GM23338 (cell line): ENCODE measurements at regions not wholly inside any gene's neighbourhood (a gene's known extent, or its start where the extent isn't known, plus 50 kb on each side); places are given as distances from the start of the nearest gene placed in this dataset.

ENCODE experiments used
- ATAC-seq: fragments of 200-7000 bp; cut with Tn5 transposase; 3 replicates; pipeline ENCODE4 v1.9.1; 2020
- DNase-seq: peaks from one replicate; pipeline ENCODE4 v3.0.0-alpha.2; 2015; ENCODE audit warnings: low spot score
- H2AFZ ChIP-seq: fragments of 200-600 bp; sonication (generic); 2 replicates; pipeline ENCODE4 v1.8.0; 2016; ENCODE audit warnings: antibody characterized with exemption, mild to moderate bottlenecking, moderate library complexity
- H3F3A ChIP-seq: fragments of 200-600 bp; sonication (generic); replicated peaks from 2 replicates; pipeline ENCODE4 v1.8.0; 2017; ENCODE audit warnings: antibody characterized with exemption, mixed run types, low read depth
- H3K27ac ChIP-seq: fragments of 200-600 bp; sonication (generic); 2 replicates; pipeline ENCODE4 v1.6.1; 2016; ENCODE audit warnings: low read depth
- H3K27me3 ChIP-seq: fragments of 200-600 bp; sonication (generic); 2 replicates; pipeline ENCODE4 v1.8.0; 2016; ENCODE audit warnings: mild to moderate bottlenecking, mixed run types, moderate library complexity; ENCODE audit not compliant: insufficient read depth
- H3K36me3 ChIP-seq: fragments of 200-600 bp; sonication (generic); 2 replicates; pipeline ENCODE4 v1.8.0; 2016; ENCODE audit warnings: mild to moderate bottlenecking; ENCODE audit not compliant: insufficient read depth
- H3K4me1 ChIP-seq: fragments of 200-600 bp; sonication (generic); 2 replicates; pipeline ENCODE4 v1.8.0; 2016; ENCODE audit warnings: mild to moderate bottlenecking, moderate library complexity; ENCODE audit not compliant: insufficient read depth
- H3K4me2 ChIP-seq: fragments of 200-600 bp; sonication (generic); 2 replicates; pipeline ENCODE4 v1.7.1; 2017; ENCODE audit warnings: mixed run types
- H3K4me3 ChIP-seq: fragments of 200-600 bp; sonication (generic); 2 replicates; pipeline ENCODE4 v1.6.1; 2016; ENCODE audit warnings: mixed run types
- H3K79me2 ChIP-seq: fragments of 200-600 bp; sonication (generic); replicated peaks from 2 replicates; pipeline ENCODE4 v1.8.0; 2017; ENCODE audit warnings: mild to moderate bottlenecking; ENCODE audit not compliant: insufficient read depth
- H3K9me2 ChIP-seq: fragments of 200-600 bp; sonication (generic); 2 replicates; pipeline ENCODE4 v1.8.0; 2017; ENCODE audit not compliant: insufficient read depth
- H4K20me1 ChIP-seq: fragments of 200-600 bp; sonication (generic); replicated peaks from 2 replicates; pipeline ENCODE4 v1.8.0; 2017; ENCODE audit warnings: mild to moderate bottlenecking; ENCODE audit not compliant: insufficient read depth
- H3K27ac Mint-ChIP-seq: 2 replicates; pipeline ENCODE4 v1.8.0; 2020; ENCODE audit warnings: inconsistent platforms, mild to moderate bottlenecking, moderate library complexity, mixed read lengths
- H3K27me3 Mint-ChIP-seq: 3 replicates; pipeline ENCODE4 v1.8.0; 2022; ENCODE audit warnings: low read depth, mild to moderate bottlenecking, moderate library complexity, mixed read lengths, inconsistent platforms; ENCODE audit not compliant: insufficient read depth, poor library complexity
- H3K36me3 Mint-ChIP-seq: 3 replicates; pipeline ENCODE4 v1.8.0; 2021; ENCODE audit warnings: low read depth, mild to moderate bottlenecking, inconsistent platforms, moderate library complexity, mixed read lengths
- H3K4me1 Mint-ChIP-seq: 3 replicates; pipeline ENCODE4 v1.8.0; 2020; ENCODE audit warnings: mild to moderate bottlenecking, inconsistent platforms, mixed read lengths
- H3K4me3 Mint-ChIP-seq: 3 replicates; pipeline ENCODE4 v1.8.0; 2021; ENCODE audit warnings: moderate library complexity, mild to moderate bottlenecking, inconsistent platforms, mixed read lengths
- H3K9me3 Mint-ChIP-seq: 3 replicates; pipeline ENCODE4 v1.8.0; 2020; ENCODE audit warnings: moderate library complexity, mild to moderate bottlenecking, inconsistent platforms, mixed read lengths
- CREB1 ChIP-seq: fragments of 250-450 bp; sonication (Bioruptor Pico); IDR thresholded peaks from 2 replicates; pipeline ENCODE4 v1.5.0; 2020; ENCODE audit warnings: low read depth, mild to moderate bottlenecking, moderate library complexity
- CTCF ChIP-seq, 2 experiments: fragments of 200-600 bp in 1 of 2; sonication (generic) in 1 of 2; conservative IDR thresholded peaks; 2 replicates each; pipeline versions ENCODE4 v1.5.1 to v1.6.1; 2016 to 2017; ENCODE audit warnings: antibody characterized with exemption in 2 of 2, low read depth in 2 of 2, mild to moderate bottlenecking in 2 of 2, moderate library complexity in 1 of 2
- ETS1 ChIP-seq: IDR thresholded peaks from 2 replicates; pipeline ENCODE4 v1.6.1; 2016; ENCODE audit warnings: antibody characterized with exemption
- EZH2 ChIP-seq: fragments of 200-600 bp; sonication (generic); IDR thresholded peaks from one replicate; pipeline ENCODE4 v1.8.0; 2017; ENCODE audit warnings: antibody characterized with exemption, mild to moderate bottlenecking, low read depth; ENCODE audit not compliant: unreplicated experiment
- EZH2phosphoT487 ChIP-seq: fragments of 200-600 bp; sonication (generic); IDR thresholded peaks from one replicate; pipeline ENCODE4 v1.8.1; 2018; ENCODE audit warnings: antibody characterized with exemption; ENCODE audit not compliant: unreplicated experiment
- JUNB ChIP-seq: IDR thresholded peaks from one replicate; pipeline ENCODE4 v1.6.1; 2016; ENCODE audit warnings: antibody characterized with exemption; ENCODE audit not compliant: unreplicated experiment
- NANOG ChIP-seq: IDR thresholded peaks from 2 replicates; pipeline ENCODE4 v1.6.1; 2016; ENCODE audit warnings: antibody characterized with exemption, borderline replicate concordance
- POLR2AphosphoS5 ChIP-seq: IDR thresholded peaks from 2 replicates; pipeline ENCODE4 v1.6.1; 2016; ENCODE audit warnings: antibody characterized with exemption, low read depth
- REST ChIP-seq: IDR thresholded peaks from one replicate; pipeline ENCODE4 v1.6.1; 2018; ENCODE audit warnings: antibody characterized with exemption; ENCODE audit not compliant: unreplicated experiment
- STAT1 ChIP-seq: IDR thresholded peaks from one replicate; pipeline ENCODE4 v1.6.1; 2016; ENCODE audit warnings: antibody characterized with exemption; ENCODE audit not compliant: unreplicated experiment
- ZNF331 ChIP-seq: fragments of 250-450 bp; sonication (Bioruptor Pico); IDR thresholded peaks from 2 replicates; pipeline ENCODE4 v1.5.0; 2020; ENCODE audit warnings: low read depth, mild to moderate bottlenecking, moderate library complexity

GRCh38 chr10:4646547-4646946 is 179.5 kb upstream of the AKR1E2 start:
- Mint-ChIP-seq H3K27ac (no peak overlapping the region), H3K27me3 (peaks cover 2% of the 10 kb centered on the region), H3K4me3 (no peak overlapping the region), H3K4me1 (peaks cover 7% of the 10 kb centered on the region; the same call in 2 of the 3 replicates), H3K9me3 (no peaks in the 10 kb centered on the region), H3K36me3 (no peaks in the 10 kb centered on the region)
- 0 out of 2 replicates have a peak, but pooled peaks cover 2% of the 10 kb centered on the region for H3K9me2 ChIP-seq
- H3K4me1 ChIP-seq: no peaks in the 10 kb centered on the region
- no peaks in the 10 kb centered on the region for H3K79me2 ChIP-seq
- no peak overlapping the region for H2AFZ ChIP-seq
- H3K27me3 ChIP-seq: no peaks in the 10 kb centered on the region
- ATAC-seq (no peak), DNase-seq (no peak)
- TF ChIP-seq STAT1: no peak
- TF ChIP-seq CREB1: no peak
- H4K20me1 ChIP-seq: no peaks in the 10 kb centered on the region
- H3F3A ChIP-seq: no peaks in the 10 kb centered on the region
- no peak overlapping the region for H3K27ac ChIP-seq
- no peak overlapping the region for H3K4me2 ChIP-seq
- H3K36me3 ChIP-seq: no peaks in the 10 kb centered on the region
- no peak overlapping the region for H3K4me3 ChIP-seq

- no peaks in the 10 kb centered on the region for H3F3A ChIP-seq
- no peaks in the 10 kb centered on the region for H3K36me3 Mint-ChIP-seq
- TF ChIP-seq NANOG: no peak
- no peak for TF ChIP-seq CTCF (conservative IDR thresholded peaks at IDR 0.05; ENCODE audit: low read depth in 2 of 2)
- no peak for TF ChIP-seq ETS1
- TF ChIP-seq EZH2phosphoT487: no peak
- TF ChIP-seq JUNB: no peak
- no peaks in the 10 kb centered on the region for H3K4me1 ChIP-seq
- no peaks in the 10 kb centered on the region for H3K36me3 ChIP-seq
- DNase-seq (no peak), ATAC-seq (no peak)
- no peaks in the 10 kb centered on the region for H3K79me2 ChIP-seq
- H3K4me1 Mint-ChIP-seq: peaks cover 7% of the 10 kb centered on the region; the same call in 2 of the 3 replicates
- H3K4me3 ChIP-seq: no peak overlapping the region
- no peak overlapping the region for H3K27ac Mint-ChIP-seq
- H3K9me2 ChIP-seq: 0 out of 2 replicates have a peak, but pooled peaks cover 2% of the 10 kb centered on the region
- no peaks in the 10 kb centered on the region for H4K20me1 ChIP-seq
- H3K27me3 Mint-ChIP-seq: peaks cover 2% of the 10 kb centered on the region
- no peak overlapping the region for H2AFZ ChIP-seq
- no peak overlapping the region for H3K4me3 Mint-ChIP-seq
- no peak overlapping the region for H3K4me2 ChIP-seq
- H3K9me3 Mint-ChIP-seq: no peaks in the 10 kb centered on the region
- H3K27ac ChIP-seq: no peak overlapping the region
- no peaks in the 10 kb centered on the region for H3K27me3 ChIP-seq
Measured at GRCh38 chr10:4645836-4646235, 180.2 kb upstream of the AKR1E2 start.

- Mint-ChIP-seq H3K9me3 (no peaks in the 10 kb centered on the region), H3K4me1 (peaks cover 7% of the 10 kb centered on the region; the same call in 2 of the 3 replicates), H3K27ac (no peak overlapping the region), H3K36me3 (no peaks in the 10 kb centered on the region), H3K4me3 (no peak overlapping the region), H3K27me3 (no peaks in the 10 kb centered on the region)
- H3K9me2 ChIP-seq: 0 out of 2 replicates have a peak, but pooled peaks cover 2% of the 10 kb centered on the region
- no peak overlapping the region for H2AFZ ChIP-seq
- no peaks in the 10 kb centered on the region for H4K20me1 ChIP-seq
- H3K79me2 ChIP-seq: no peaks in the 10 kb centered on the region
- H3K4me1 ChIP-seq: no peaks in the 10 kb centered on the region
- TF ChIP-seq STAT1 (no peak), ZNF331 (no peak), POLR2AphosphoS5 (no peak), NANOG (no peak), CTCF (conservative IDR thresholded peaks at IDR 0.05; ENCODE audit: low read depth in 2 of 2) (no peak), REST (no peak), EZH2phosphoT487 (no peak), CREB1 (no peak), EZH2 (no peak), JUNB (no peak)
- H3K4me3 ChIP-seq: no peak overlapping the region
- no peaks in the 10 kb centered on the region for H3K36me3 ChIP-seq
- no peaks in the 10 kb centered on the region for H3K27me3 ChIP-seq
- ATAC-seq (no peak), DNase-seq (no peak)
- H3K4me2 ChIP-seq: no peak overlapping the region
- no peaks in the 10 kb centered on the region for H3F3A ChIP-seq
- no peak overlapping the region for H3K27ac ChIP-seq
Measured at GRCh38 chr10:4643471-4643870, 182.5 kb upstream of the AKR1E2 start.
